ENCODE measurements at regions not wholly inside any gene's neighbourhood (a gene's known extent, or its start where the extent isn't known, plus 50 kb on each side); places are given as distances from the start of the nearest gene placed in this dataset.

GRCh38 chr7:96410126-96410839 is 88.4 kb upstream of the SLC25A13 start:
- DNase-seq (ENCODE audit: low spot score) = no peak

DNA sequence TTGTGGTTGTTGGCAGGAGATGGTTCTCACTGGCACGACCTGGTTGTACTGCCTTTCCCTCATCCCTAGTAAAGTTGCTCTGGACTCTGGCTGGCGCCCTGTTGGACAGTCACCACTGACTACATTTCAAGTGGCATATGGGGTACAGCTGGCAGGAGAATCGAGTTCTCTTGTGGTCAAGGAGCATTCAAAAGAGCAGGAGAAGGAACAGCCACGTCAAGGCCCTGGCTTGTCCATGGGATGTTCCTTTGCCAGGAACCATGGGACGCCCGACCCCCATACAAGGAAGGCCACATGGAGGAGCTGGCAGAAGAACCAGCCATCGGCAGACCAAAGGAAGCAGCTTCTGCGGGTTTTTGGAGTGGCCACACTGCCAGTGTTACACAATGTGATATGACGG is 87.0 kb upstream of the SLC25A13 start:
- no peak for DNase-seq (ENCODE audit: low spot score)

DNA sequence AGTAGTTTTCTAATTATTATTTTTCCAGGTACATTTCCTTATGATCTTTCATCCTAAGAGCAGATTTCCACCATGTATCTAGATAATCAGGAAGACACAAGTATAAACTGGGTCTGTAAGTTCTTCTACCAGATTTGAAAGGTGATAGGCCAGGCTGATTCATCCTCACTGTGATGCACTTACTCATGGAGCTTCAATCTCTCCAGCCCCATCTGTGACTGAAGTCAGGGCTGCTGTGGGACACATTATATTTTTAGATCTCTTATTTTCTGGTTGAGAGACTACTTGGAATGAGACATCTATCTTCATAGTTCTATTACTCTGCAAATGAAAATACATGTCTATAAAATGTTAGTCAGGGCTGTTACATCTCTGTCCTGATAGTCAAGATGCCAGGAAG is 85.5 kb upstream of the SLC25A13 start:
- no peak for DNase-seq (ENCODE audit: low spot score)

GRCh38 chr7:96402913-96403312 is 81.0 kb upstream of the SLC25A13 start:
- DNase-seq (ENCODE audit: low spot score) = no peak

DNA sequence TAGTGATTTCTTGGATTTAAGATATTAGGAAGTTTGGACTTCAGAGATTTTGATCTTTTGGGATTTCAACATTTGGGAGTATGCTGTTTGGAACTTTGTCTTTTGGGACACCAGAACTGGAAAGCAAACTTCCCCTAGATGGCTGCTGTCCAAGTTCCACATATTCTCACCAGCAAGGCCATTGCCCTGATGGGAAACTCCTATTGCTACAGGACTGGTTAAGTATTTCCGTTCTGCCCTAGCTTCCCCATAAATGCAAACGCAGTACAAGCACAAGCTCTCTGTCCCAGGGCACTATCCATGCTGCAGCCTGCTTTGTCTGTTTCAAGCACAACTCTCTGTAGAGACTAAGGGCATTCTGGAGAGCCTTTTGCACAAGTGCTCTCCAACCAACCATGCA is 79.3 kb upstream of the SLC25A13 start:
- no peak for DNase-seq (ENCODE audit: low spot score)

- DNase-seq (ENCODE audit: low spot score) = no peak
Observed at GRCh38 chr7:96400518-96400917, 78.6 kb upstream of the SLC25A13 start.

- DNase-seq (ENCODE audit: low spot score) = no peak
Observed at GRCh38 chr7:96400001-96400400, 78.1 kb upstream of the SLC25A13 start.

GRCh38 chr7:96397936-96398598 is 76.2 kb upstream of the SLC25A13 start:
- no peak for DNase-seq (ENCODE audit: low spot score)

GRCh38 chr7:96388620-96389383 is 66.9 kb upstream of the SLC25A13 start:
- DNase-seq (ENCODE audit: low spot score) = peak; percentile 56

DNA sequence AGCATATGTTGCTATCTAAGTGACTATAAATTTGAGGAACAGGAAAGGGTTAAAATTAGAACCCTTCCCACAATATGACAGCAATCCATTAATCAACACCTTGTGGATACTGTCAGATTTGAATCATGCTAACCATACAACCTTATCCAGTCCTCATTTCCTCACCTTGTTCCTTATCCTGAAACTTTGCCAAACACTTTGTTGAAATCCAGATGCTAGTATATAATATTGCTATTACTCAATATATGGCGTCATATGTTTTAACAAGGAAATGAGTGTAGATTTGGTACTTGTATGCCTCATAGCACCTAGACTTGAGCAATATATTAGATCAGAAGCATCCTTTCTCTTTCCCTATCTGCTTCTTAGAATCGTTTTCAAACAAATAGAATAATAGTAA is 66.3 kb upstream of the SLC25A13 start:
- no peak for DNase-seq (ENCODE audit: low spot score)

DNA sequence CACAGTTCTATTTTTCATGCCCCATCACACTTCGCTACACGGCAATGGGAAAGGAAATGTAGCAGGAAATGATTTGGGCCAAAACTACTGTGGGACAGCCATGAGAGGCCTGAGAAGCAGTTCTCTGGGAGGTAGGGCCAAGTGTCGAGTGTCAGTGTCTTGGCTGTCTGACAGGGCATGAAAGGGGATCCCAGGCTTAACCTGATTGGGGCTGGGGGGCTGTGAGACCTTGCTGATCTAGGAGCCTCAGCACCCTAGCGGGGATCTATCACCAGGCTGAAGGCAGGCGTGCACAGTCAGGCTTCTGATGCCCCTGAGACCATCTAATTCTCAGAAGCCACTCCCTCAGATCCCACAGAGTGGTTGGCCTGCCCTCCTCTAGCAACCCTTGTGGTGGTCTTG is 58.2 kb upstream of the SLC25A13 start:
- no peak for DNase-seq (ENCODE audit: low spot score)

- no peak for DNase-seq (ENCODE audit: low spot score)
Observed at GRCh38 chr7:96377399-96377798, 55.5 kb upstream of the SLC25A13 start.

All from AG08396 (cell line).